ENCODE measurements at regions not wholly inside any gene's neighbourhood (a gene's known extent, or its start where the extent isn't known, plus 50 kb on each side); places are given as distances from the start of the nearest gene placed in this dataset.

DNA sequence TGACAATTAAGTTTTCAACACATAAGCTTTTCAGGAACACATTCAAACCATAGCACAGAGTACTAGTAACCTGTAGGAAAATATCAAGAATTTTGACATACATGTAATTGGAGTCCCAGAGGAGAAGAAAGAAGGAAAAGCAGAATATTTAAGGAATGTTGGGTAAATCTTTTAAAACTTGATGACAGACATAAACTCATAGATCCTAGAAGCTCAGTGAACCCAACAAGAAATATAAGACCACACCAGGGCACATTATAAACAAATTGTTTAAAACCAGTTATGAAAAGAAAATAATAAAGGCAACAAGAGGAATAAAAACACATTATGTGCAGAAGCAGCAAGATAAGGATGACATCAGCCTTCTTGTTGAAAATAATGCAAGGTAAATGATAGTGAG, 151.5 kb upstream of the ATXN1 start:
- no peak for DNase-seq (ENCODE audit: extremely low spot score, unreplicated experiment)
- TF ChIP-seq, protein P1, sequence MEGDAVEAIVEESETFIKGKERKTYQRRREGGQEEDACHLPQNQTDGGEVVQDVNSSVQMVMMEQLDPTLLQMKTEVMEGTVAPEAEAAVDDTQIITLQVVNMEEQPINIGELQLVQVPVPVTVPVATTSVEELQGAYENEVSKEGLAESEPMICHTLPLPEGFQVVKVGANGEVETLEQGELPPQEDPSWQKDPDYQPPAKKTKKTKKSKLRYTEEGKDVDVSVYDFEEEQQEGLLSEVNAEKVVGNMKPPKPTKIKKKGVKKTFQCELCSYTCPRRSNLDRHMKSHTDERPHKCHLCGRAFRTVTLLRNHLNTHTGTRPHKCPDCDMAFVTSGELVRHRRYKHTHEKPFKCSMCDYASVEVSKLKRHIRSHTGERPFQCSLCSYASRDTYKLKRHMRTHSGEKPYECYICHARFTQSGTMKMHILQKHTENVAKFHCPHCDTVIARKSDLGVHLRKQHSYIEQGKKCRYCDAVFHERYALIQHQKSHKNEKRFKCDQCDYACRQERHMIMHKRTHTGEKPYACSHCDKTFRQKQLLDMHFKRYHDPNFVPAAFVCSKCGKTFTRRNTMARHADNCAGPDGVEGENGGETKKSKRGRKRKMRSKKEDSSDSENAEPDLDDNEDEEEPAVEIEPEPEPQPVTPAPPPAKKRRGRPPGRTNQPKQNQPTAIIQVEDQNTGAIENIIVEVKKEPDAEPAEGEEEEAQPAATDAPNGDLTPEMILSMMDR (conservative IDR thresholded peaks at IDR 0.05) = no peak
- H3K36me3 Mint-ChIP-seq = no peaks in the 10 kb centered on the region
- H3K9me3 Mint-ChIP-seq = no peaks in the 10 kb centered on the region
- H3K27me3 Mint-ChIP-seq = no peaks in the 10 kb centered on the region
- peaks cover 3% of the 10 kb centered on the region for H3K4me1 Mint-ChIP-seq (ENCODE audit: unreplicated experiment)
- H3K4me3 Mint-ChIP-seq = no peak overlapping the region
- no peak overlapping the region for H3K27ac Mint-ChIP-seq

DNA sequence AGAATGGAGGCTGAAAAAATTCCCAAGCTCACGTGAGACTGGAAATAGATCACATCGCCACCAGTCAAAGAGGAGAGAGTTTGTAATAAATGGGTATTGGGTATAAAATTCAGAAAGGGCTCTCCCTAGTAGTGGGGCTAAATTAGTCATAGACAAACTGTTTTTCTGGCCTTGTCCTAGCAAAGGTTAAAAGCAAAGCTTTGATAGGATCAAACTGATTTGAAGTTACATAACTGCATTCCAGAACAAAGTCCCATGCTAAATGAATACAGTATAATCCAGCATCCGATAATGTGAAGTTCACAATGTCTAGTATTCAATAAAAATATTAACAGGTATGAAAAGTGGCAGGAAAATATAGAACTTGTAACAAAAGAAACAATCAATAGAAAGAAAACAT, 149.8 kb upstream of the ATXN1 start:
- Mint-ChIP-seq H3K27ac (no peak overlapping the region), H3K27me3 (no peaks in the 10 kb centered on the region), H3K4me1 (ENCODE audit: unreplicated experiment) (peaks cover 3% of the 10 kb centered on the region), H3K9me3 (no peaks in the 10 kb centered on the region), H3K4me3 (no peak overlapping the region), H3K36me3 (no peaks in the 10 kb centered on the region)
- DNase-seq (ENCODE audit: extremely low spot score, unreplicated experiment) = no peak
- TF ChIP-seq, protein P1 (conservative IDR thresholded peaks at IDR 0.05) = no peak

DNA sequence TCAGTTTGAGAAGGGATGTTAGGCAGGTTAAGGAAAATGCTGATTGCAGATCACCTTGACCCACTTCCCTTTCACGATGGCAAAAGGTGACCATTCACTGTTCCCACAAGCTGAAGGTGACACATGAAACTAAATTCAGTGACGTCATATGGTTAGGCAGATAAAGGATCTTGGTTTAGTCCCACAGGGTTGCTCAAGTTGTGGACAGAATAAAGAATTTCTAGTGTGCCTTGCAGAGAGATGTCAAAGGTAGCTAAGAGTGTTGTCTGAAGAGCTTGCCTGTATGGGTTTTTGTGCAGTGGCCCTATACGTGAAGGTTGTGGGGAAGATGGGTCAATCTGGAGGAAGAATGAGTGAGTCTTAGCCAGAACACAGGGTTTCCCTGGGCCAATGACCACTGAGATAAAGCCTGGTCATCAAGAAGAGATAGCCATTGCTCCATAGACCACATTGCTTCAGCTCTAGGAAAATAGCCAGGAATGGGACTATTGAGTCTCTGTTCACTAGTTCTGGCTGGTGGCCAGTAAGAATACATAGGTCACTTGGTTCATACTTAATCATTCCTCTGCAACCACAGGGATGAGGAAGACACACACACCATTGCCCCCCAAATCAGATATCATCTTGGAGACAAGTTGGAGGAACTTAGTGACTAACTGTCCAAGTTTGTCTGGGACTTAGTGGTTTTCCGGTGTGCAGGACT, 148.5 kb upstream of the ATXN1 start:
- H3K4me1 Mint-ChIP-seq (ENCODE audit: unreplicated experiment) = peaks cover 3% of the 10 kb centered on the region
- H3K27ac Mint-ChIP-seq = no peak overlapping the region
- DNase-seq (ENCODE audit: extremely low spot score, unreplicated experiment) = no peak
- no peaks in the 10 kb centered on the region for H3K9me3 Mint-ChIP-seq
- H3K27me3 Mint-ChIP-seq = peaks cover 3% of the 10 kb centered on the region
- no peak overlapping the region for H3K4me3 Mint-ChIP-seq
- no peaks in the 10 kb centered on the region for H3K36me3 Mint-ChIP-seq
- TF ChIP-seq, protein P1 (conservative IDR thresholded peaks at IDR 0.05) = no peak

DNA sequence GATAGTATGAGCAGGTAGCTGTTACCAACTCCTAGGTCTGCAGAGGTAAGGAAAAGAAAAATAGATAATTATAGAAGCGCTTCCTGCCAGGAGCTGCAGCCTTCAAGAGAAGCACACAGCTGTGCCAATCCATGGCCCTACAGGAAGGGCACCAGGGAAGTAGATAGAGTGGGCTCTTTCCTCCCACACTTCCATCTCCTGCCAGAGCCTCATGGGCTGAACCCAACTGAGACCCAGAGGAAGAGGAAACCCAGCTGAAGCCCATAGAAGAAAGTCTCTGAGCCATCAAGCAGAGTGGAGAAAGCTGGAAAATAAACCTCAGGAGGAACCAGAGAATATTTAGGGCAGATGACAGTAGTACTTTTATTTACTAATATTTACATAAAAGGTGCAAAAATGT, 146.7 kb upstream of the ATXN1 start:
- Mint-ChIP-seq H3K27ac (no peak overlapping the region), H3K4me3 (no peak overlapping the region), H3K4me1 (ENCODE audit: unreplicated experiment) (peaks cover 9% of the 10 kb centered on the region), H3K36me3 (no peaks in the 10 kb centered on the region), H3K27me3 (peaks cover 4% of the 10 kb centered on the region), H3K9me3 (no peaks in the 10 kb centered on the region)
- TF ChIP-seq, protein P1 (conservative IDR thresholded peaks at IDR 0.05) = no peak
- DNase-seq (ENCODE audit: extremely low spot score, unreplicated experiment) = no peak

DNA sequence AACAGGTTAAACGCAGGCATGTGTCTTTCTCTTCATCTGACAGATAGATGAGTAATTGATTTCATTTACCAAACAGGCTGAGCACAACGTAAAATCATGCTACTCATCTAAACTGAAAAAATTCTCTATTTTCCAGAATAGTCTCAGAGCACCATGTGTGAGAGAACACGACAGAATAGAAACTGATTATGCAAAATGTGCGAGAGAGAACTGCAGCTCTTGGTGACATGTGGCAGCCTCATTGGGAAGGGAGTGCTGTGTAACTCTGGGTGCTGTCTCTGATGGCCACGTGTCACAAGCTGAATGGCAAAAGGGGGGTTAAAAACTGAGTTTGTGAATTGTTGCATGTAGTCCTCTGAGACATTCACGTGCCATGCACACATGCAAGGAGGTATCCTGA, 143.7 kb upstream of the ATXN1 start:
- peaks cover 4% of the 10 kb centered on the region for H3K27me3 Mint-ChIP-seq
- H3K4me1 Mint-ChIP-seq (ENCODE audit: unreplicated experiment) = peaks cover 12% of the 10 kb centered on the region
- no peaks in the 10 kb centered on the region for H3K36me3 Mint-ChIP-seq
- H3K4me3 Mint-ChIP-seq = no peak overlapping the region
- no peak overlapping the region for H3K27ac Mint-ChIP-seq
- TF ChIP-seq, protein P1 (conservative IDR thresholded peaks at IDR 0.05) = no peak
- no peak for DNase-seq (ENCODE audit: extremely low spot score, unreplicated experiment)
- no peaks in the 10 kb centered on the region for H3K9me3 Mint-ChIP-seq

All from type B pancreatic cell (in vitro differentiated cells).